ENCODE measurements at regions not wholly inside any gene's neighbourhood (a gene's known extent, or its start where the extent isn't known, plus 50 kb on each side); places are given as distances from the start of the nearest gene placed in this dataset.

DNA sequence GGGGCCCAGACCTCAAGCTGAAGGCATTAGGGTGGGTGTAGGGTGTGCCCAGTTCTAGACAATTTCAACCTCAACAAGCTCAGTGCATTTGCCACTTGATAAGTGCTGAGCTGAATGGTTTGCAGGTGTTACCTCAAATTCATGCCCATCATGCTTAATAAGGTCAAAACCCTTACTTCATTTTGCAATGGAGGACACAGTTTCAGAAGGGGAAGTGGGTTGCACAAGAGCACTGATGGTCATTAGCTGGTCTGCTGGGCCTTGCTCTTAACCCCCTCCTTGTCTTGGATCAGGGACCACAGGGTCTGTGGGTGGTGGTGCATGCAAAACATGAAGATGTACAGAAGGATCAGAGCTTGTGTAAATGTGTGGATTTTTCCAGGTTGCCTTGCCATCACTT, 71.0 kb upstream of the SIRPA start (continued):
- TF ChIP-seq, protein P1, sequence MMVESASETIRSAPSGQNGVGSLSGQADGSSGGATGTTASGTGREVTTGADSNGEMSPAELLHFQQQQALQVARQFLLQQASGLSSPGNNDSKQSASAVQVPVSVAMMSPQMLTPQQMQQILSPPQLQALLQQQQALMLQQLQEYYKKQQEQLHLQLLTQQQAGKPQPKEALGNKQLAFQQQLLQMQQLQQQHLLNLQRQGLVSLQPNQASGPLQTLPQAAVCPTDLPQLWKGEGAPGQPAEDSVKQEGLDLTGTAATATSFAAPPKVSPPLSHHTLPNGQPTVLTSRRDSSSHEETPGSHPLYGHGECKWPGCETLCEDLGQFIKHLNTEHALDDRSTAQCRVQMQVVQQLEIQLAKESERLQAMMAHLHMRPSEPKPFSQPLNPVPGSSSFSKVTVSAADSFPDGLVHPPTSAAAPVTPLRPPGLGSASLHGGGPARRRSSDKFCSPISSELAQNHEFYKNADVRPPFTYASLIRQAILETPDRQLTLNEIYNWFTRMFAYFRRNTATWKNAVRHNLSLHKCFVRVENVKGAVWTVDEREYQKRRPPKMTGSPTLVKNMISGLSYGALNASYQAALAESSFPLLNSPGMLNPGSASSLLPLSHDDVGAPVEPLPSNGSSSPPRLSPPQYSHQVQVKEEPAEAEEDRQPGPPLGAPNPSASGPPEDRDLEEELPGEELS (CRISPR knock-in tag; IDR thresholded peaks at IDR 0.05): no peak
- TF ChIP-seq, protein P2, sequence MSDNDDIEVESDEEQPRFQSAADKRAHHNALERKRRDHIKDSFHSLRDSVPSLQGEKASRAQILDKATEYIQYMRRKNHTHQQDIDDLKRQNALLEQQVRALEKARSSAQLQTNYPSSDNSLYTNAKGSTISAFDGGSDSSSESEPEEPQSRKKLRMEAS (CRISPR knock-in tag; IDR thresholded peaks at IDR 0.05): no peak
- TF ChIP-seq NR1H2 (CRISPR knock-in tag; IDR thresholded peaks at IDR 0.05) (no peak), KAT7 (CRISPR knock-in tag; IDR thresholded peaks at IDR 0.05; ENCODE audit: borderline replicate concordance) (no peak), ATF1 (CRISPR knock-in tag; IDR thresholded peaks at IDR 0.05) (no peak), NFYB (CRISPR knock-in tag; conservative IDR thresholded peaks at IDR 0.05; ENCODE audit: low read depth) (no peak)
- TF ChIP-seq, protein P3, sequence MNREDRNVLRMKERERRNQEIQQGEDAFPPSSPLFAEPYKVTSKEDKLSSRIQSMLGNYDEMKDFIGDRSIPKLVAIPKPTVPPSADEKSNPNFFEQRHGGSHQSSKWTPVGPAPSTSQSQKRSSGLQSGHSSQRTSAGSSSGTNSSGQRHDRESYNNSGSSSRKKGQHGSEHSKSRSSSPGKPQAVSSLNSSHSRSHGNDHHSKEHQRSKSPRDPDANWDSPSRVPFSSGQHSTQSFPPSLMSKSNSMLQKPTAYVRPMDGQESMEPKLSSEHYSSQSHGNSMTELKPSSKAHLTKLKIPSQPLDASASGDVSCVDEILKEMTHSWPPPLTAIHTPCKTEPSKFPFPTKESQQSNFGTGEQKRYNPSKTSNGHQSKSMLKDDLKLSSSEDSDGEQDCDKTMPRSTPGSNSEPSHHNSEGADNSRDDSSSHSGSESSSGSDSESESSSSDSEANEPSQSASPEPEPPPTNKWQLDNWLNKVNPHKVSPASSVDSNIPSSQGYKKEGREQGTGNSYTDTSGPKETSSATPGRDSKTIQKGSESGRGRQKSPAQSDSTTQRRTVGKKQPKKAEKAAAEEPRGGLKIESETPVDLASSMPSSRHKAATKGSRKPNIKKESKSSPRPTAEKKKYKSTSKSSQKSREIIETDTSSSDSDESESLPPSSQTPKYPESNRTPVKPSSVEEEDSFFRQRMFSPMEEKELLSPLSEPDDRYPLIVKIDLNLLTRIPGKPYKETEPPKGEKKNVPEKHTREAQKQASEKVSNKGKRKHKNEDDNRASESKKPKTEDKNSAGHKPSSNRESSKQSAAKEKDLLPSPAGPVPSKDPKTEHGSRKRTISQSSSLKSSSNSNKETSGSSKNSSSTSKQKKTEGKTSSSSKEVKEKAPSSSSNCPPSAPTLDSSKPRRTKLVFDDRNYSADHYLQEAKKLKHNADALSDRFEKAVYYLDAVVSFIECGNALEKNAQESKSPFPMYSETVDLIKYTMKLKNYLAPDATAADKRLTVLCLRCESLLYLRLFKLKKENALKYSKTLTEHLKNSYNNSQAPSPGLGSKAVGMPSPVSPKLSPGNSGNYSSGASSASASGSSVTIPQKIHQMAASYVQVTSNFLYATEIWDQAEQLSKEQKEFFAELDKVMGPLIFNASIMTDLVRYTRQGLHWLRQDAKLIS (CRISPR knock-in tag; IDR thresholded peaks at IDR 0.05; ENCODE audit: borderline replicate concordance): no peak

DNA sequence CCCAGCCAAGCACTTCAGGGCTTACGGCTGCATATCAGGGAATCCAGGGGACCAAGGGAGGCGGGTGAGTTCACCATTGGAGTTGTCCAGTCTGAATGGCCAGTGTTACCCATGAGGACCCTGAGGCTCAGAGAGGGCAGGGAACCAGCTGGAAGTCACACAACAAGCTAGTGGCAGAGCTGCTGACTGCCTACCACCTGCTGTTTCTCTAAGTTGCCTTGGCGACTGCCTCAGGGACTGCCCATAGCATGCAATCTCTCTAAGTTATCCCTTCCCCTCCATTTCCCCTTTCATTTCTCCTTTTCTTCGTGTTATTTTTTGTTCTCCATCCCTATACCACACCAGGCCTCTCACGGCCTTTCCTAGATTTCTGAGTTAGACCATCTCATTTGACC, 71.8 kb upstream of the SIRPA start:
- ChIA-PET CTCF (interaction anchor here (1.2 to 1.9 kb wide), 2 partner anchors 21 to 349 kb away, joined by 4 to 5 read pairs; no protein-coding TSS in a partner anchor), POLR2A (no interaction called here)
- Mint-ChIP-seq H3K4me3 (no peak overlapping the region), H3K27me3 (ENCODE audit: low read depth) (no peaks in the 10 kb centered on the region; the same call in 1 of the 2 replicates), H3K27ac (no peak overlapping the region), H3K36me3 (0 out of 2 replicates have a peak, but pooled peaks cover 2% of the 10 kb centered on the region), H3K9me3 (peaks cover 3% of the 10 kb centered on the region), H3K4me1 (peaks cover 28% of the 10 kb centered on the region)
- ATAC-seq (no peak), DNase-seq (ENCODE audit: low spot score) (no peak)
- TF ChIP-seq, protein P4, sequence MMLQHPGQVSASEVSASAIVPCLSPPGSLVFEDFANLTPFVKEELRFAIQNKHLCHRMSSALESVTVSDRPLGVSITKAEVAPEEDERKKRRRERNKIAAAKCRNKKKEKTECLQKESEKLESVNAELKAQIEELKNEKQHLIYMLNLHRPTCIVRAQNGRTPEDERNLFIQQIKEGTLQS (CRISPR knock-in tag; conservative IDR thresholded peaks at IDR 0.05): no peak
- TF ChIP-seq ZNF263 (CRISPR knock-in tag; IDR thresholded peaks at IDR 0.05; ENCODE audit: low read depth) (no peak), ZNF138 (CRISPR knock-in tag; conservative IDR thresholded peaks at IDR 0.05) (no peak), JUN (CRISPR knock-in tag; IDR thresholded peaks at IDR 0.05) (no peak), ZNF416 (CRISPR knock-in tag; IDR thresholded peaks at IDR 0.05) (no peak), ESRRA (CRISPR knock-in tag; IDR thresholded peaks at IDR 0.05; ENCODE audit: borderline replicate concordance) (no peak), SP1 (CRISPR knock-in tag; conservative IDR thresholded peaks at IDR 0.05) (no peak), TCF7 (CRISPR knock-in tag; IDR thresholded peaks at IDR 0.05; ENCODE audit: low read depth) (no peak)
- TF ChIP-seq, protein P5, sequence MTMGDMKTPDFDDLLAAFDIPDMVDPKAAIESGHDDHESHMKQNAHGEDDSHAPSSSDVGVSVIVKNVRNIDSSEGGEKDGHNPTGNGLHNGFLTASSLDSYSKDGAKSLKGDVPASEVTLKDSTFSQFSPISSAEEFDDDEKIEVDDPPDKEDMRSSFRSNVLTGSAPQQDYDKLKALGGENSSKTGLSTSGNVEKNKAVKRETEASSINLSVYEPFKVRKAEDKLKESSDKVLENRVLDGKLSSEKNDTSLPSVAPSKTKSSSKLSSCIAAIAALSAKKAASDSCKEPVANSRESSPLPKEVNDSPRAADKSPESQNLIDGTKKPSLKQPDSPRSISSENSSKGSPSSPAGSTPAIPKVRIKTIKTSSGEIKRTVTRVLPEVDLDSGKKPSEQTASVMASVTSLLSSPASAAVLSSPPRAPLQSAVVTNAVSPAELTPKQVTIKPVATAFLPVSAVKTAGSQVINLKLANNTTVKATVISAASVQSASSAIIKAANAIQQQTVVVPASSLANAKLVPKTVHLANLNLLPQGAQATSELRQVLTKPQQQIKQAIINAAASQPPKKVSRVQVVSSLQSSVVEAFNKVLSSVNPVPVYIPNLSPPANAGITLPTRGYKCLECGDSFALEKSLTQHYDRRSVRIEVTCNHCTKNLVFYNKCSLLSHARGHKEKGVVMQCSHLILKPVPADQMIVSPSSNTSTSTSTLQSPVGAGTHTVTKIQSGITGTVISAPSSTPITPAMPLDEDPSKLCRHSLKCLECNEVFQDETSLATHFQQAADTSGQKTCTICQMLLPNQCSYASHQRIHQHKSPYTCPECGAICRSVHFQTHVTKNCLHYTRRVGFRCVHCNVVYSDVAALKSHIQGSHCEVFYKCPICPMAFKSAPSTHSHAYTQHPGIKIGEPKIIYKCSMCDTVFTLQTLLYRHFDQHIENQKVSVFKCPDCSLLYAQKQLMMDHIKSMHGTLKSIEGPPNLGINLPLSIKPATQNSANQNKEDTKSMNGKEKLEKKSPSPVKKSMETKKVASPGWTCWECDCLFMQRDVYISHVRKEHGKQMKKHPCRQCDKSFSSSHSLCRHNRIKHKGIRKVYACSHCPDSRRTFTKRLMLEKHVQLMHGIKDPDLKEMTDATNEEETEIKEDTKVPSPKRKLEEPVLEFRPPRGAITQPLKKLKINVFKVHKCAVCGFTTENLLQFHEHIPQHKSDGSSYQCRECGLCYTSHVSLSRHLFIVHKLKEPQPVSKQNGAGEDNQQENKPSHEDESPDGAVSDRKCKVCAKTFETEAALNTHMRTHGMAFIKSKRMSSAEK (CRISPR knock-in tag; IDR thresholded peaks at IDR 0.05; ENCODE audit: borderline replicate concordance): no peak
- TF ChIP-seq, protein P6, sequence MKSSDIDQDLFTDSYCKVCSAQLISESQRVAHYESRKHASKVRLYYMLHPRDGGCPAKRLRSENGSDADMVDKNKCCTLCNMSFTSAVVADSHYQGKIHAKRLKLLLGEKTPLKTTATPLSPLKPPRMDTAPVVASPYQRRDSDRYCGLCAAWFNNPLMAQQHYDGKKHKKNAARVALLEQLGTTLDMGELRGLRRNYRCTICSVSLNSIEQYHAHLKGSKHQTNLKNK (CRISPR knock-in tag; IDR thresholded peaks at IDR 0.05): no peak
- TF ChIP-seq, protein P7, sequence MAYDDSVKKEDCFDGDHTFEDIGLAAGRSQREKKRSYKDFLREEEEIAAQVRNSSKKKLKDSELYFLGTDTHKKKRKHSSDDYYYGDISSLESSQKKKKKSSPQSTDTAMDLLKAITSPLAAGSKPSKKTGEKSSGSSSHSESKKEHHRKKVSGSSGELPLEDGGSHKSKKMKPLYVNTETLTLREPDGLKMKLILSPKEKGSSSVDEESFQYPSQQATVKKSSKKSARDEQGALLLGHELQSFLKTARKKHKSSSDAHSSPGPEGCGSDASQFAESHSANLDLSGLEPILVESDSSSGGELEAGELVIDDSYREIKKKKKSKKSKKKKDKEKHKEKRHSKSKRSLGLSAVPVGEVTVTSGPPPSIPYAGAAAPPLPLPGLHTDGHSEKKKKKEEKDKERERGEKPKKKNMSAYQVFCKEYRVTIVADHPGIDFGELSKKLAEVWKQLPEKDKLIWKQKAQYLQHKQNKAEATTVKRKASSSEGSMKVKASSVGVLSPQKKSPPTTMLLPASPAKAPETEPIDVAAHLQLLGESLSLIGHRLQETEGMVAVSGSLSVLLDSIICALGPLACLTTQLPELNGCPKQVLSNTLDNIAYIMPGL (CRISPR knock-in tag; IDR thresholded peaks at IDR 0.05): no peak
- TF ChIP-seq, protein P8, sequence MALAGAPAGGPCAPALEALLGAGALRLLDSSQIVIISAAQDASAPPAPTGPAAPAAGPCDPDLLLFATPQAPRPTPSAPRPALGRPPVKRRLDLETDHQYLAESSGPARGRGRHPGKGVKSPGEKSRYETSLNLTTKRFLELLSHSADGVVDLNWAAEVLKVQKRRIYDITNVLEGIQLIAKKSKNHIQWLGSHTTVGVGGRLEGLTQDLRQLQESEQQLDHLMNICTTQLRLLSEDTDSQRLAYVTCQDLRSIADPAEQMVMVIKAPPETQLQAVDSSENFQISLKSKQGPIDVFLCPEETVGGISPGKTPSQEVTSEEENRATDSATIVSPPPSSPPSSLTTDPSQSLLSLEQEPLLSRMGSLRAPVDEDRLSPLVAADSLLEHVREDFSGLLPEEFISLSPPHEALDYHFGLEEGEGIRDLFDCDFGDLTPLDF (CRISPR knock-in tag; IDR thresholded peaks at IDR 0.05): no peak
- TF ChIP-seq, protein P9, sequence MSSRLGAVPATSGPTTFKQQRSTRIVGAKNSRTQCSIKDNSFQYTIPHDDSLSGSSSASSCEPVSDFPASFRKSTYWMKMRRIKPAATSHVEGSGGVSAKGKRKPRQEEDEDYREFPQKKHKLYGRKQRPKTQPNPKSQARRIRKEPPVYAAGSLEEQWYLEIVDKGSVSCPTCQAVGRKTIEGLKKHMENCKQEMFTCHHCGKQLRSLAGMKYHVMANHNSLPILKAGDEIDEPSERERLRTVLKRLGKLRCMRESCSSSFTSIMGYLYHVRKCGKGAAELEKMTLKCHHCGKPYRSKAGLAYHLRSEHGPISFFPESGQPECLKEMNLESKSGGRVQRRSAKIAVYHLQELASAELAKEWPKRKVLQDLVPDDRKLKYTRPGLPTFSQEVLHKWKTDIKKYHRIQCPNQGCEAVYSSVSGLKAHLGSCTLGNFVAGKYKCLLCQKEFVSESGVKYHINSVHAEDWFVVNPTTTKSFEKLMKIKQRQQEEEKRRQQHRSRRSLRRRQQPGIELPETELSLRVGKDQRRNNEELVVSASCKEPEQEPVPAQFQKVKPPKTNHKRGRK (CRISPR knock-in tag; IDR thresholded peaks at IDR 0.05; ENCODE audit: borderline replicate concordance): no peak

All from WTC11 (cell line).